ENCODE measurements at regions not wholly inside any gene's neighbourhood (a gene's known extent, or its start where the extent isn't known, plus 50 kb on each side); places are given as distances from the start of the nearest gene placed in this dataset.

GRCh38 chr6:111989743-111990142 is 64.2 kb upstream of the CCN6 start:
- DNase-seq = no peak

GRCh38 chr6:111990214-111990613 is 63.7 kb upstream of the CCN6 start:
- no peak for DNase-seq

GRCh38 chr6:111992851-111993250 is 61.1 kb upstream of the CCN6 start:
- DNase-seq = peak; percentile 66

- DNase-seq = no peak
Measured at GRCh38 chr6:111993342-111993741, 60.6 kb upstream of the CCN6 start.

- no peak for DNase-seq
Measured at GRCh38 chr6:111994791-111995190, 59.1 kb upstream of the CCN6 start.

- DNase-seq = peak; percentile 48
Measured at GRCh38 chr6:111995404-111995803, 58.5 kb upstream of the CCN6 start.

DNA sequence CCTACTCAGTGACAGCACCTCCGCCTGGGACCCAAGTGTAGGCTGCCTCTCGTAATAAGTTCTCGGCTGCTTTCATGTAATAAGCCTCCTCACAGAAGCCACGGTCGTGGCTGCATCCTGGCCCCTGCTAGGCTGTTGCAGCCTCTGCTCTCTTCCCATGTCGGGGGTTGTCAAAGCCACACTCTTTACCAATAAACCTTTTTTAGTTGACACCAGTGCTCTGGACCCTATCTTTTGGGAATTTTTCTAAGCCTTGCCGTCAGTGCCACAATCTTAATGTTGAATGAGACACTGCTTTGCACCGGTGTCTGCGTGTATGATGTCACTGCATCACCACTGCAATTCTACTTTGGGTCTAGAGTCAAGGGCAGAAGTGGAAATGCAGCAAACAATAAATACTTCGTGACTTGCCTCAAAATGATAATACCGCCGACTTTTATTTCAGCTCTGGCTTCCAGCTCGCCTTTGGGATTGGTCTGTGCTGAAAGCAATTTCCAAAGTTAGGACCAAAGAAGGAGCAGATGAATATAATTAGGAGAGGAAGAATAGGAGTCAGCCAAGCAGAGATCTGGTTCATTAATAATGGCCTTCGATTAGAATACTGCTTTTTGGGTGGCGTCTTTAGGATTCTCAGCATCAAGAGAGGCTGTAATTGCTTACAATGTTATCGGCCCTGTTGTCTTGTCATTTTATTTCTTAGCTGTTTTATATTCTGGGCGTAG is 57.6 kb upstream of the CCN6 start:
- DNase-seq = no peak

DNA sequence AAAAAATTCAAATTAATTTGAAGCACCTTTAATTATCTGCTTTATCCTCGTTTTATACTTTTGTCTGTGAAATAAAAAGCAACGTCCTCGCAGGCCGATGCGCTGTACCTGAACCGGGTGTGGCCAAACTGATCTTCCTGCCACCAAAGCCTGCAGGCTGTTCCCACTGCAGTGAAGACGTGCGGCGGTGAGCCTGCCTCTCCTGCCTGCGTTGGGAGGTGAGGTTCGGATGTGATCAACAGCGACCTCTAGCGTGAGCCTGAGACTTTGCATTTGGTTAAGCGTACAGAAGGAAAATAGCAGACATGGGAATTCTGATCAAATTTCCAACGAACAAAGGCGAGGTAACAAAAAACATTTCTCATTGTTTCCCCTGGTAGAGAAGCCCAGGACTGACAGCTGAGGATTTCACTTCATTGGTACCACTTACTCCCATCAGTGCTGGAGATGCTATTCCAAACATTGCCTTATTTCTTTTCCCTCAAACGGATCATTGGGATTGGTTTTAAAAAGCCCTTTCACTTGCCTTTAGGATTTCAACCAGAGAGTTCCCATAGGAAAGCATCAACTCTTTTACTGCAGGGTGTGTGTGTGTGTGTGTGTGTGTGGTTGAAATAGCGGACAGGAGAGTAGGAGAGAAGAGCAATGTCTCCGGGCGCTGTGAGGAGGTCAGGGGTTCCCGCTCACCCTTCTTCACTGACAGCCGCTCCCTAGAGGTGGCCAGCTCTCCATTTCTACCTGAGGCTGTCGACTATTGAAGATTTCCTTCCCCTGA is 56.6 kb upstream of the CCN6 start:
- peak; percentile 76 for DNase-seq

- no peak for DNase-seq
Measured at GRCh38 chr6:111997853-111998208, 56.1 kb upstream of the CCN6 start.

- no peak for DNase-seq
Measured at GRCh38 chr6:112002307-112002706, 51.6 kb upstream of the CCN6 start.

All from fibroblast of skin of right quadriceps (primary cell).